Sigmoid colon (tissue), 4 donors: ENCODE measurements at regions not wholly inside any gene's neighbourhood (a gene's known extent, or its start where the extent isn't known, plus 50 kb on each side); places are given as distances from the start of the nearest gene placed in this dataset.

Experiments
- CTCF ChIP-seq, 4 experiments: fragments of 450-650 bp in 3 of 4; fragments of 200-600 bp in 1 of 4; IDR thresholded peaks; one replicate each; pipeline ENCODE4 v1.5.1; 2016 to 2019; ENCODE audit warnings: antibody characterized with exemption in 4 of 4, mild to moderate bottlenecking in 3 of 4, moderate library complexity in 2 of 4
- POLR2A ChIP-seq, 2 donors: fragments of 450-650 bp; IDR thresholded peaks; one replicate each; pipeline ENCODE4 v1.6.1; 2016; ENCODE audit warnings: antibody characterized with exemption in 2 of 2, mild to moderate bottlenecking in 2 of 2, moderate library complexity in 2 of 2
- POLR2AphosphoS5 ChIP-seq, 4 donors: sonication (generic); formaldehyde crosslinking; IDR thresholded peaks; one replicate each; pipeline ENCODE4 v1.6.1; 2017; ENCODE audit warnings: antibody characterized with exemption in 4 of 4

DNA sequence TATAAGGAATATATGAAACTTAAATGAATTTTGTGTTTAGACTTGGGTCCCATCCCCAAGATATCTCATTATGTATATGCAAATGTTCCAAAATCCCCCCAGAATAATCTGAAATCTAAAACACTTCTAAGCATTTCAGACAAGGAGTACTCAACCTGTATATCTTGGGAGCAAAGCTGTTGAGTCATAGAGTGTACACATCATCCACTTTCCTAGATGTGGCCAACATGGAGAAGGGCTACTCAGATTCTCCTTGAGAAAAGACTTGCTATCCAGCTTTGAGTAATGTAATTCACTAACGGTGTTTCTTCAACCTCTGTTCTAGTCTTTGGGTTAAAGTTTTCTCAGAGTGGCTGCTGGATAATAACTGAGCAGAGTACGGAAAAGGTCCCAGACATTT, 215.5 kb upstream of the POU1F1 start:
- TF ChIP-seq POLR2A (IDR thresholded peaks at IDR 0.05) (no peak), CTCF (IDR thresholded peaks at IDR 0.05) (no peak), POLR2AphosphoS5 (IDR thresholded peaks at IDR 0.05) (no peak)
